ENCODE measurements at regions not wholly inside any gene's neighbourhood (a gene's known extent, or its start where the extent isn't known, plus 50 kb on each side); places are given as distances from the start of the nearest gene placed in this dataset.
"Not testable (repeated sequence)": the region's sequence is repeated elsewhere in the genome, so short reads cannot be mapped to it uniquely, and the experiment has no call there.

- TF ChIP-seq CTCF (IDR thresholded peaks at IDR 0.05) = no peak
- intact Hi-C loops (cut with DNase I) = no loop called here
- no peak overlapping the region for H3K27ac ChIP-seq
- H3K4me1 ChIP-seq = no peaks in the 10 kb centered on the region
- H3K27me3 ChIP-seq = no peaks in the 10 kb centered on the region
- no peaks in the 10 kb centered on the region for H3K9me3 ChIP-seq
- no peak overlapping the region for H3K4me3 ChIP-seq
- no peaks in the 10 kb centered on the region for H3K36me3 ChIP-seq
- ATAC-seq (no peak), DNase-seq (no peak)
Measured at GRCh38 chr5:82517544-82518075, 239.5 kb upstream of the RPS23 start.

GRCh38 chr5:82513738-82514137 is 235.6 kb upstream of the RPS23 start:
- Histone ChIP-seq H3K4me1 (no peaks in the 10 kb centered on the region), H3K27ac (no peak overlapping the region), H3K9me3 (no peaks in the 10 kb centered on the region), H3K27me3 (no peaks in the 10 kb centered on the region), H3K36me3 (no peaks in the 10 kb centered on the region), H3K4me3 (no peak overlapping the region)
- intact Hi-C loops (cut with DNase I) = no loop called here
- no peak for DNase-seq
- TF ChIP-seq CTCF (IDR thresholded peaks at IDR 0.05) = no peak
- ATAC-seq = no peak

DNA sequence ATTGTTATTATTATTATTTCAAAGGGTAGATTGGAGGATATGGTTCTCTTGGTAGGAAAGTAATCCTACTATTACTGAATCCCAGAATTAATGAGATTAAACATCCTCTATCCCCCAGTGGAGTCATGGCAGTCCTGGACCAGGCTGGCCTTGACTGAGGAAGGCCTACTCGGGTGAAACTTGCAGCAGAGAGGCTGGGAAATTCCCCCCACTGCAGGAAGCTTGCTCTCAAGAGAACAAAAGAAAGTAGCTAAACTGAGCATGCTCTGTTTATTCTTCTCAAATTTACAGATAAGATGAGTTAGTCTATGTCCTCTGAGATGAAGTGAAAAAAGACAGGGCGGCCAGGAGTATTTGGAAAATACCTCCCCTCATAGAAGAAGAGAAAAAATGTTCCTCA is 233.9 kb upstream of the RPS23 start:
- H3K4me1 ChIP-seq = no peaks in the 10 kb centered on the region
- ATAC-seq (no peak), DNase-seq (no peak)
- intact Hi-C loops (cut with DNase I) = no loop called here
- H3K27me3 ChIP-seq = no peaks in the 10 kb centered on the region
- TF ChIP-seq CTCF (IDR thresholded peaks at IDR 0.05) = no peak
- H3K36me3 ChIP-seq = no peaks in the 10 kb centered on the region
- H3K27ac ChIP-seq = no peak overlapping the region
- H3K4me3 ChIP-seq = no peak overlapping the region
- H3K9me3 ChIP-seq = peaks cover 0 to 3% of the 10 kb centered on the region in 2 donors

DNA sequence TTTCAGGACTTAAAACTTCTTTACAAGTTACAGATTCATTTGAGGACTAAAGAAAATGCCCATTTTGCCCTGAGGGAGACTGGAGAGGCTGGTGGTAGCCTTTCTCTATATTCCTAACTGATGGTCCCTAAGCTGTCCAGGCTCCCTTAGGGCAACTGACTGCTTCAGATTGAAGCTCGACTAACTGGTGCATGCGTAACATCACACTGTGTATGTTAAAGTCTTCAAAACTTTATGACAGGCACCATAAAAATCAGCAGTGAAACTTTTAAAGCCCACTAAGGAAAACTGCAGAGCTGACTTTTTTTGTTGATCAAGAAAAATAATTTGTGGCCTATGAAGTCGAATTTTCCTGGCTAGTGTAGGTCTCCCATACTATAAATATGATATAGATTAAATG is 233.0 kb upstream of the RPS23 start:
- intact Hi-C loops (cut with DNase I) = no loop called here
- Histone ChIP-seq H3K4me3 (no peak overlapping the region), H3K27ac (no peak overlapping the region), H3K4me1 (no peaks in the 10 kb centered on the region), H3K9me3 (peaks cover 0 to 10% of the 10 kb centered on the region in 2 donors), H3K36me3 (no peaks in the 10 kb centered on the region), H3K27me3 (no peaks in the 10 kb centered on the region)
- ATAC-seq (no peak), DNase-seq (no peak)
- TF ChIP-seq CTCF (IDR thresholded peaks at IDR 0.05) = no peak

DNA sequence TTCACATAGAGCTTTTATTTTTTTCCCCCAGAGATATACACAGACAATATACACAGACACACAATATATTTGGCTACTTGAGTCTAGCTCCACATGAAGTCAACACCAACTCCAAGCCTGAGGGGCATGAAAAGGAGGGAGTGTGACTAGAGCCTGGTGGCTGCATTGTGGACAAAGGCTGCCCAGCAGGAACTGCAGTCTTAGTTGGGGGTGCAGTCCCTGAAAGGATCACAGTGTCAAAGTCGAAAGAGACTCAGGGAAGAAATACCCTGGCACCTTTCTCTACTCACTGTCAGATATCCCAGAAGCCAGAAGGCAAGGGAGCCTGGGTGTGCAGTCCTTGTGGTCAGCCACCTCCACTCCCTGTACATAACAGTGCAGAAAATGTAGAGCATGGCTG is 231.6 kb upstream of the RPS23 start:
- Histone ChIP-seq H3K27me3 (no peaks in the 10 kb centered on the region), H3K9me3 (peaks cover 0 to 10% of the 10 kb centered on the region in 2 donors), H3K36me3 (no peaks in the 10 kb centered on the region), H3K27ac (no peak overlapping the region), H3K4me3 (no peak overlapping the region), H3K4me1 (no peaks in the 10 kb centered on the region)
- DNase-seq (no peak), ATAC-seq (no peak)
- TF ChIP-seq CTCF (IDR thresholded peaks at IDR 0.05) = no peak
- intact Hi-C loops (cut with DNase I) = no loop called here

- intact Hi-C loops (cut with DNase I); DNase-seq; H3K9me3 ChIP-seq; H3K36me3 ChIP-seq; H3K4me1 ChIP-seq; ATAC-seq; H3K27me3 ChIP-seq; H3K27ac ChIP-seq; H3K4me3 ChIP-seq: not testable (repeated sequence)
Measured at GRCh38 chr5:82506390-82506789, 228.2 kb upstream of the RPS23 start.
